GM18907 (cell line): ENCODE measurements at regions not wholly inside any gene's neighbourhood (a gene's known extent, or its start where the extent isn't known, plus 50 kb on each side); places are given as distances from the start of the nearest gene placed in this dataset.
A peak's percentile ranks its signal among the peaks of the same experiment; 100 is the strongest.
"Not testable (repeated sequence)": the region's sequence is repeated elsewhere in the genome, so short reads cannot be mapped to it uniquely, and the experiment has no call there.

Source experiments
- ATAC-seq: cut with Tn5 transposase; IDR thresholded peaks from one replicate; pipeline ENCODE4 v1.9.1; 2021; ENCODE audit warnings: mild to moderate bottlenecking, moderate library complexity; ENCODE audit not compliant: unreplicated experiment

- ATAC-seq, result no peak
Observed at GRCh38 chr20:53655625-53656292, 62.1 kb upstream of the ZNF217 start.

- no peak for ATAC-seq
Observed at GRCh38 chr20:53654932-53655624, 61.4 kb upstream of the ZNF217 start.

- ATAC-seq, result not testable (repeated sequence)
Observed at GRCh38 chr20:53654521-53654920, 60.9 kb upstream of the ZNF217 start.

GRCh38 chr20:53652859-53653517 lies 59.3 kb upstream of the ZNF217 start:
- no peak for ATAC-seq

- peak; percentile 75 for ATAC-seq
Observed at GRCh38 chr20:53652090-53652858, 58.6 kb upstream of the ZNF217 start.

- ATAC-seq, result not testable (repeated sequence)
Observed at GRCh38 chr20:53649493-53649892, 55.9 kb upstream of the ZNF217 start.

- no peak for ATAC-seq
Observed at GRCh38 chr20:53647286-53647821, 53.7 kb upstream of the ZNF217 start.

- no peak for ATAC-seq
Observed at GRCh38 chr20:53646550-53646949, 52.9 kb upstream of the ZNF217 start.

- no peak for ATAC-seq
Observed at GRCh38 chr20:53645582-53645897, 51.9 kb upstream of the ZNF217 start.

GRCh38 chr20:53644108-53644507 lies 50.5 kb upstream of the ZNF217 start:
- ATAC-seq, result not testable (repeated sequence)
